Activated T-helper 17 cell treated with anti-CD3 and anti-CD28 coated beads, Interleukin-2, amount 50 U/mL, for 72 hours (primary cell): ENCODE measurements at regions not wholly inside any gene's neighbourhood (a gene's known extent, or its start where the extent isn't known, plus 50 kb on each side); places are given as distances from the start of the nearest gene placed in this dataset.
A peak's percentile ranks its signal among the peaks of the same experiment; 100 is the strongest.
"Not testable (repeated sequence)": the region's sequence is repeated elsewhere in the genome, so short reads cannot be mapped to it uniquely, and the experiment has no call there.

Experiments used
- ATAC-seq: fragments of 150-1000 bp; cut with Tn5 transposase; replicated peaks from 2 replicates; pipeline ENCODE4 v1.10.0; 2021; ENCODE audit warnings: mild to moderate bottlenecking, moderate library complexity
- H3K27ac Mint-ChIP-seq: one replicate; pipeline ENCODE4 v1.8.0; 2022; ENCODE audit warnings: mixed read lengths
- H3K27me3 Mint-ChIP-seq: one replicate; pipeline ENCODE4 v1.8.0; 2022; ENCODE audit warnings: mixed read lengths
- H3K36me3 Mint-ChIP-seq: one replicate; pipeline ENCODE4 v1.8.0; 2022; ENCODE audit warnings: low read depth, mild to moderate bottlenecking, mixed read lengths
- H3K4me1 Mint-ChIP-seq: one replicate; pipeline ENCODE4 v1.8.0; 2022; ENCODE audit warnings: mixed read lengths
- H3K4me3 Mint-ChIP-seq: one replicate; pipeline ENCODE4 v1.8.0; 2022; ENCODE audit warnings: mild to moderate bottlenecking, mixed read lengths
- H3K9me3 Mint-ChIP-seq: one replicate; pipeline ENCODE4 v1.8.0; 2022; ENCODE audit warnings: mixed read lengths

DNA sequence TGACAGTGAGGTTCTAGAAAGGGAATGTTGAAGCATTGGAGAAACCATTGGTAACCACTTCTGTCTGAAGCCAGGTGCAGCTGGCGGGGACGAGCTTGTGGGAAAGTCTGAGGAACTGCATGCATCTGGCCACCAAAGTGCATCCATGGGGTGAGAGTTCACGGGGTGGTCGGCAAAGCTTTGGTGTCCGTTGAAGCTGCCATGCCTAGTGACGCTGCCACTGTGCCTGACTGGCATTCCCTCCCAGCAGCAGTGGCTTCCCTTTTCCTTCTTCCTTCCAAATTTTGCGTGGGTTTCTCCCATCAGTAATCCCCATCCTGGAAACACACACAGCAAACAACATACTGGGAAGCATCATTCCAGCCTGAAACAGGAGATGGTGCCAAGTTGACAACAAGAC is 145.7 kb upstream of the ALDH1B1 start:
- Mint-ChIP-seq H3K27me3 (peaks cover 4% of the 10 kb centered on the region), H3K27ac (no peak overlapping the region)

DNA sequence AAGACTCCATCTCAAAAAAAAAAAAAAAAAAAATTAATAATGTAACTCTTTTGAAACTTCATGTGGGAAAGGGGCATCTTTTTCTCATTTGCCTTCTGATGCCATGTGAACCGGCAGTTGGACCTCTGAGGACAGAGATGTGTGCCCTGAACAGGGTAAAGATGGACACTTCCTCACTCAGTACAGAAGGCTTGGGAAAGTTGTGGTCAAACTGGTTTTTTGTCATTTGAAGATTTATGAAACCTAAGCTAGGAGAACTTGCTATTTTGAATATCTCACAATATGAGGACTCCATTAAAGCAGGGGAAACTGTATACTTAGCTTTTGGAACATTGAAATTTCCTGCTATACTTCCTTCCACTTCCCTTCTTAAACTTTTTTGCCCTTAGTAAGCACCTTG is 147.5 kb upstream of the ALDH1B1 start:
- Mint-ChIP-seq H3K27me3 (peaks cover 4% of the 10 kb centered on the region), H3K9me3 (no peaks in the 10 kb centered on the region), H3K27ac (no peak overlapping the region), H3K36me3 (no peaks in the 10 kb centered on the region), H3K4me3 (no peak overlapping the region), H3K4me1 (no peaks in the 10 kb centered on the region)
- ATAC-seq: no peak

More for the DNA sequence above, 145.7 kb upstream of the ALDH1B1 start:
- H3K36me3 Mint-ChIP-seq: no peaks in the 10 kb centered on the region
- H3K9me3 Mint-ChIP-seq: no peaks in the 10 kb centered on the region
- no peaks in the 10 kb centered on the region for H3K4me1 Mint-ChIP-seq
- no peak overlapping the region for H3K4me3 Mint-ChIP-seq
- no peak for ATAC-seq

DNA sequence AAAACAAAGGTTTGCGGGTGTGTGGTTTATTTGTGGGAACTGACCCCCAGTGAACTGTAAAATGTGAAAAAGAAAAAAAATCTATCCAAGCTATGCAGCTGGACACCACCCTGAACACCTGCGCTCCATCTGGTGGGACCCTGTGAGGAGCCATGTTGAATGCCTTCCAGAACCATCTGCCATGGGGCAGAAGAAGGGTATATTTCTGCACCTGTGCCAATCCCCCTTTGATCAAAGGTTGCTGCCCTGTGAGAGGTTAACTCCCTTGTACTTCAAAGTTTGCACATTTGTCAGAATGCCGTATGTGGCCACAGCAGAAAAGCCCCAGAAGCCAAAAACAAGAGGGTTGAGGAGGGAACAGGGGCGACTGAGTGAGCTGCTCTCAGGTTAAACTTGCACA is 148.5 kb upstream of the ALDH1B1 start:
- H3K9me3 Mint-ChIP-seq: no peaks in the 10 kb centered on the region
- H3K36me3 Mint-ChIP-seq: no peaks in the 10 kb centered on the region
- no peaks in the 10 kb centered on the region for H3K4me1 Mint-ChIP-seq
- H3K4me3 Mint-ChIP-seq: no peak overlapping the region
- H3K27ac Mint-ChIP-seq: no peak overlapping the region
- no peak for ATAC-seq
- peaks cover 4% of the 10 kb centered on the region for H3K27me3 Mint-ChIP-seq

DNA sequence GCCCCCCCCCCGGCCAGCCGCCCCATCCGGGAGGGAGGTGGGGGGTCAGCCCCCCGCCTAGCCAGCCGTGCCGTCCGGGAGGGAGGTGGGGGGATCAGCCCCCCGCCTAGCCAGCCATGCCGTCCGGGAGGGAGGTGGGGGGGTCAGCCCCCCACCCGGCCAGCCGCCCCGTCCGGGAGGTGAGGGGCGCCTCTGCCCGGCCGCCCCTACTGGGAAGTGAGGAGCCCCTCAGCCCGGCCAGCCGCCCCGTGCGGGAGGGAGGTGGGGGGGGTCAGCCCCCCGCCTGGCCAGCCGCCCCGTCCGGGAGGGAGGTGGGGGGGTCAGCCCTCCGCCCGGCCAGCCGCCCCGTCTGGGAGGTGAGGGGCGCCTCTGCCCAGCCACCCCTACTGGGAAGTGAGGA is 150.4 kb upstream of the ALDH1B1 start:
- H3K4me1 Mint-ChIP-seq, H3K4me3 Mint-ChIP-seq, H3K27me3 Mint-ChIP-seq, H3K36me3 Mint-ChIP-seq, H3K27ac Mint-ChIP-seq, H3K9me3 Mint-ChIP-seq, ATAC-seq: not testable (repeated sequence)

DNA sequence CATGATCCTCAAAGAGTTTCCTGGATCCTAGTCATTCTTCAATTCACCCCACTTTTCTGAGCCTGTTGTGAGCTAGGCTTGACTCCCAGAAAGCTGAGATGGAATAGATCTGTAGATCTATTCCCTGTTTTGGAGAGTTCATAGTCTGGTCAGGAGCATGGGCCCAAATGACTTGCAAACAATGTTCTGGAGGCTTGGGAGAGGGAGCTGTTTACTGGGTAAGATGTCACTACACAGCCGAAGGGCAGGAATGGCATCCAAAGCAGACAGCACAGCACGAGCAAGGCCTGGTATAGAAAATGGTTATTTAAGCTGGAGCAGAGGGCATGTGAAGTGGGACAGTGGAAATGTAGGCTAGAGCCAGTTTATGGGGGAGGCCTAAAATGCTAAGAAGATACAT is 152.5 kb upstream of the ALDH1B1 start:
- H3K27me3 Mint-ChIP-seq: no peaks in the 10 kb centered on the region
- no peak overlapping the region for H3K4me3 Mint-ChIP-seq
- no peak for ATAC-seq
- no peaks in the 10 kb centered on the region for H3K36me3 Mint-ChIP-seq
- no peaks in the 10 kb centered on the region for H3K9me3 Mint-ChIP-seq
- no peak overlapping the region for H3K27ac Mint-ChIP-seq
- no peaks in the 10 kb centered on the region for H3K4me1 Mint-ChIP-seq

DNA sequence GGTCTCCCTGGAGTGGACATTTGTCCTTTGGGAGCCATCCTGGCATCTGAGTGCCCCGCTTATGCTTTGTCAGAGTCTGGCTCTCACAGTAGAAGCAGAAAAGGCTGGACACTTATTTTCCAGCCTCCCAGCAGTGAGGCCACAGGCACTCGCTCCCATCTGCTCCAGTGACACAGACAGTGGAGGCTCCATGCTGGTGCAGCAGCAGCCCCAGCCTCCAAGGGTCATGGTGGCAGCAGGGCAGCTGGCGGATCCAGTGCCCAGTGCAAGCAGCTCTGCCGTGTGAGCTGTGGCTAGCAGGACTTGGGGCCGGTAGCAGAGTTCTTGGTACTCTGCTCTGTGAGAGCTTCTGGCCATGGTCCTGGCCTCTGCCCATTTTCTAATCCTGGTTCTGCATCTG is 157.3 kb upstream of the ALDH1B1 start:
- Mint-ChIP-seq H3K9me3 (no peaks in the 10 kb centered on the region), H3K27me3 (peaks cover 6% of the 10 kb centered on the region), H3K4me1 (no peaks in the 10 kb centered on the region), H3K36me3 (no peaks in the 10 kb centered on the region), H3K27ac (no peak overlapping the region), H3K4me3 (no peak overlapping the region)
- ATAC-seq: no peak

DNA sequence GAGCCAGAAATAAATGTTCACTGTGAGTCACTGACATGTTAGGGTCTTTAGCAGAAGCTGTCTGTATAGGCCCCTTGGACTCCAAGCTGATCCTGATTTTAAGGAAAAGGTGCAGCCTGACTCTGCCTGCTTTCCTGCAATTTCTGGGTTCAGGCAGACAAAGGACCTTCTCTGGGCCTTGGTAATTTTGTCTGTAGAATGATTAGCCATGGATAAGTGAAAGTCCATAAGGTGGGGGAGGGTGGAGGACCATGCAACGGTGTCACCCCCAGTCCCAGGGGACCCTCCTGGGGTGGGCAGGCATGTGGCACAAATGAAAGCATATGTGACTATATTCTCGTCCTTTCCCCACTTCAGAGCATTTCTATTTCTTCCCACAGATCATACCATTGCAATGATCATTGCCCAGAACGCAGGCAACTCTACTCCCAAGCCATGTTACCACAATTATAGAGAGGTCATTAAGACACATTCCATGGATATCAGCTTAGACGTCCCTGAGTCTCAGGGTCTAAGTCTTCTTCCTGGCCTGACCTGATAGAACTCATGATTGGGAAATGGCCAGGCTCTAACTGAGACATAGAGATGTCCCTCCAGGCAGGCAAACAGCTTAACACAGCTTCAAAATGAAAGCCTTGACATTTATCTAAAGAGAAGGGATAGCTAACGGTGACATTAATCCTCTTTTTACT is 157.9 kb upstream of the ALDH1B1 start:
- no peak for ATAC-seq
- H3K4me3 Mint-ChIP-seq: no peak overlapping the region
- no peak overlapping the region for H3K27ac Mint-ChIP-seq
- H3K27me3 Mint-ChIP-seq: peaks cover 9% of the 10 kb centered on the region
- H3K9me3 Mint-ChIP-seq: no peaks in the 10 kb centered on the region
- H3K36me3 Mint-ChIP-seq: no peaks in the 10 kb centered on the region
- no peaks in the 10 kb centered on the region for H3K4me1 Mint-ChIP-seq

DNA sequence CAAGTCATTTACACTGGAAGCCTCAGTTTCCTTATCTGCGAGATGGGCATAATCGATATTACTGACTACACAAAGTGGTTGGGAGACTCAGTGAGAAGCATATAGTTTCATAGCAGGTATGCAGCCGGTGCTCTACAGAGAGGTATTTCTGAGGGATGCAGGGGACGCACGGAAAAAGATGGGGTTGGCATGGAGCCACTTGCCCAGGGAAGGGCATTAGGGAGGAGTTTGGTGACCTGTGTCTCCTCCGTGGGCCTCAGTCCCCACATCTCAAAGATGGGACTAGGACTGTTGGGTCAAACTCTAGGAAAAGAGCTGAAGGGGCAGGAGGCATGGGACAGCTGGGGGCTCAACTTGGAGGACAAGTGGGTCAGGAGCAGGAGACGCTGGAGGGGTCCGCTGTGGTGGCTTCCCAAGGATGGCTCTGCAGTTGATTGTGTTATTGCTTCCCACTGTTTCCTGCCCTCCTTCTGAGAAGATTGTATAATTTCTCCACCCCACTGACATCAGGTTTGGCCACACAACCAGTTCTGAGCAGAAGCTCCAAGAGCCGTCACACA is 158.6 kb upstream of the ALDH1B1 start:
- no peaks in the 10 kb centered on the region for H3K36me3 Mint-ChIP-seq
- no peak overlapping the region for H3K27ac Mint-ChIP-seq
- no peaks in the 10 kb centered on the region for H3K4me1 Mint-ChIP-seq
- no peak overlapping the region for H3K4me3 Mint-ChIP-seq
- no peak for ATAC-seq
- no peaks in the 10 kb centered on the region for H3K9me3 Mint-ChIP-seq
- H3K27me3 Mint-ChIP-seq: peaks cover 12% of the 10 kb centered on the region

DNA sequence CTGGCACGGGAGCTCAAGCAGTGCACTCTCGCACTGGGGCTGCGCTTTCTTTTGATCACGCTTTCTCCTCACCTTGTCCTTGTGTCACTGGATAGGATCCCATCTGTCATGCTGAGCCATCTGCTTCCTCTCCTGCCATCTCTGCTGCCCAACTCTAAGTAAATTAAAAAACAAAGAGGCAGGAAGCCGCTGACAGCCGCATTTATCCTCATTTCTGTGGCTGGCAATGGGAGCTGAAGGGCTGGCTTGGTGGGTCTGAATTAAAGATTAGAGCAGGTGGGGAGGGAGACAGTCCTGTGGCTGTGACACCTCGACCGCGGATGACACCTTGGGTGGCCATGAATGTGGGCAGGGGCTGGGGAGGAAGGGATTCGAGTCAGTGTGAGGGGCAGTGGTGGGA is 159.2 kb upstream of the ALDH1B1 start:
- Mint-ChIP-seq H3K9me3 (no peaks in the 10 kb centered on the region), H3K27ac (no peak overlapping the region), H3K27me3 (peaks cover 12% of the 10 kb centered on the region), H3K36me3 (no peaks in the 10 kb centered on the region), H3K4me3 (no peak overlapping the region), H3K4me1 (no peaks in the 10 kb centered on the region)
- no peak for ATAC-seq

DNA sequence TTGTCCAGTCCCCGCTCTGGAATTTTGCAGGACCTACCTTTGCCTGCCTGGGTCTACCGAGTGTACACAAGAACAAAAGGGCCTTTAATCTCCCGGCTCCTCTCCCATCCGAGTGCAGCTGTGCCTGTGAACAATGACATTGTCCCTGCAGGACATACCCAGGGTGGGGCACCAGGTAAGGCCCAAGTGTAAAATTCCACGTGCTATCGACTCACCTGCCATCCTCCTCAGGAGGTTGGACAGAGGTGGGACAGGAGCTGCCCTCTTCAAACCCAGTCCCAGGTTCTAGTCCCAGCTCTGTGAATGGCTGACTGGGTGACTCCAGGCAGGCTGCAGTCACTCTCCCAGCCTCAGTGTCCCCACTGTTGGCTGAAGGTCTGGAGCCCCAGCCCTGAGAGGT is 159.6 kb upstream of the ALDH1B1 start:
- no peak for ATAC-seq
- Mint-ChIP-seq H3K27ac (no peak overlapping the region), H3K27me3 (peaks cover 12% of the 10 kb centered on the region), H3K4me1 (no peaks in the 10 kb centered on the region), H3K36me3 (no peaks in the 10 kb centered on the region), H3K9me3 (no peaks in the 10 kb centered on the region), H3K4me3 (no peak overlapping the region)

DNA sequence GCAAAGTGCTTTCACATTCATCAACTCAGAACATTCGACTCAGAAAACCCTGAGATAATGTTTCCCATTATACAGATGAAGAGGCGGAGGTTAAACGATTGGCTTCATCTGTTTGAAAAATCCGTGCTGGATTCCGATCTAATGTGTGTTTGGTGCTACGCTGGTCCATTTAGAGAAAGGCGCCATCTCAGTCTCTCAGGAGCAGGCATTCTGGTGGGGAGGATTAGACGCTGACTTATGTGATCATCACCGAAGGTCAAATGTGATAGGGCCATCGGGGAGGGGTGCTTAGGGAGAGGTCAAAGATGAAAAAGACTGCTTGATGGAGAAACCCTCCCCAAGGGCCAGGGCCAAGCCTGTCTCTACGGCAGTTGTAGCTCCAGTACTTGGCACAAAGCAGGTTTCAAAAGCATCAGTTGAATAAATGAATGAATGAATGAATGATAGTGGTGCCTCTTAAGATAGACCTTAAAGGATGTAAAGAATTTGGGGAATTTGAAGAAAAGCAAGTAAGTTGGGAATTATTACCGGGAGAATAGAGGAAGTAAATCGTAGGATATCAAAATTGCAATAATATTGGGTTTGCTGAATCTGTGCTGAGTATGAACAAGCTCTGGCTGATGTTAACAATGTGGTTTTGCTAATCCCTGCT is 160.6 kb upstream of the SHB start:
- peaks cover 24% of the 10 kb centered on the region for H3K27me3 Mint-ChIP-seq
- H3K4me3 Mint-ChIP-seq: no peak overlapping the region
- ATAC-seq: no peak
- no peaks in the 10 kb centered on the region for H3K36me3 Mint-ChIP-seq
- peaks cover 7% of the 10 kb centered on the region for H3K4me1 Mint-ChIP-seq
- no peaks in the 10 kb centered on the region for H3K9me3 Mint-ChIP-seq
- no peak overlapping the region for H3K27ac Mint-ChIP-seq

DNA sequence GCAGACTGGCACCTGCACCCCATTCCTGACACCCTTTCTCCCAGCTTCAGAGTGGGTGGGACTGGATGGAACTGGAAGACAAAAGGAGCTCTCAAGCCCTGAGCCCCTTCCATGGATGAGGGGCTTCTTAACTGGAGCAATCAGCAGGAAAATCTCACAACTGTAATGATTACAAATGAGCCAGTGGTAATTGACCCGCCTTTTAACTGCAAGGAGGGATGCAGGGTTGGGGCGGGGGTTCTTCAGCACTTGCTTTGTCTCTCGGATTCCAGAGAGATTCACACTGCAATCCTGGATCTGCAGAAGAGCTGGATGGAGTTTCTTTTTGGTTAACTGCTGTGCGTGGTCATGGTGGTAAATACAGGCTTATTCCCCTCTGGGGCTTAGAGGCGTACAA is 160.1 kb upstream of the SHB start:
- no peak for ATAC-seq
- H3K27ac Mint-ChIP-seq: no peak overlapping the region
- peaks cover 24% of the 10 kb centered on the region for H3K27me3 Mint-ChIP-seq
- peaks cover 7% of the 10 kb centered on the region for H3K4me1 Mint-ChIP-seq
- H3K9me3 Mint-ChIP-seq: no peaks in the 10 kb centered on the region
- H3K36me3 Mint-ChIP-seq: no peaks in the 10 kb centered on the region
- H3K4me3 Mint-ChIP-seq: no peak overlapping the region

DNA sequence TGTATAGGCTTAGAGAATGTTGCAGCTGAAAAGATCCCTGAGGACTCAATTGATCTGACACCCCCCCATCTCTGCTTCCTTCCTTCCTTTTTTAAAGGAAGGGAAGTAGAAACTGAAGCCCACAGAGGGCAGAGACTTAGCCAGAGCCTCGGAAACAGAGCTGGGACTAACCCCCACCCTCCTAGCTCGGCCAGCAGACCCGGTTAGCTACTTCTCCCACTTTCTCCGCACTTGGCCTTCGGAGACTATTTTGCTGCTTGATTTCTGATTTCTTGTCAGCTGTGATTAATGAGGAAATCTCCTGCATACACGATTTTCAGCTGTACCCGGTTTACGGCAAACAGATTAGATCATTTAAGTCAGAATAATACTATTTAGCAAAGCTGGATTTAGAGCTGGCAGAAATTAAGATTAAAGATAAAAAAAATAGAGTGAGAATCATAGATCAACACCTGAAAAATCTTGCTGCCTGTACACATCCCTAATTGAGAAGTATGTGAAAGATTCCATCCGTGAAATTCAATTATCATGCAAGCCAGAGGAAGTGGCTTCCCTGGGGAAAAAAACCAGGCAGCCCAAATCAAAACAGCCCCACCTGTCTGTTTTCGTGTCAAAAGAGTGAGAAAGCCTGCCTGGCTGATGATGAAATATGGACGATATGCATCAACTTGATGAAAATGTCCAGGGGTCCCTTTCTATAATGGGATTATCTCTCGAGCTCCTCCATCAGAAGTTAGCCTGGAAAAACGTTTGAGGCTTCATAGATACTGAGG is 159.5 kb upstream of the SHB start:
- peaks cover 7% of the 10 kb centered on the region for H3K4me1 Mint-ChIP-seq
- no peak overlapping the region for H3K27ac Mint-ChIP-seq
- H3K9me3 Mint-ChIP-seq: no peaks in the 10 kb centered on the region
- peaks cover 20% of the 10 kb centered on the region for H3K27me3 Mint-ChIP-seq
- no peak for ATAC-seq
- no peak overlapping the region for H3K4me3 Mint-ChIP-seq
- no peaks in the 10 kb centered on the region for H3K36me3 Mint-ChIP-seq

DNA sequence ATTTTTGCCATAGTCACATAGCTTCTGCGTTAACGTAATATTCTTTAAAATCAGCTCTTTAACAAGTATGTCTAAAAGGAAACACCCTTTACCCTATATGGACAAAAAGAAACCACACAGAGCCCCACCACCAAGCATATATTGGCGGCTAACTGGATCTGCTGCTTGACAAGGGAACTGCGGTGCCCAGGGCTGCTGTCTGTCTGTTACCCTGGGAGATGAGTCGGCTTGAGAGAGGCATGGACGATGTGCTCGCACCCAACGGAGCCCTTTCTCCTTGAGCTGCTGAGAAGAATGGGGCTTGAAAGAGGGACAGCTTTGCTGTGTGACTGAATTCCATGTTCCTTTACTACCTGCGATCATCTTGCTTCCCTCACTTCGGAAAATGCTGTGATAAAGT is 158.6 kb upstream of the SHB start:
- H3K36me3 Mint-ChIP-seq: no peaks in the 10 kb centered on the region
- ATAC-seq: peak; percentile 35
- H3K4me3 Mint-ChIP-seq: peak overlapping the region; percentile 62
- H3K27me3 Mint-ChIP-seq: peaks cover 17% of the 10 kb centered on the region
- H3K27ac Mint-ChIP-seq: no peak overlapping the region
- H3K9me3 Mint-ChIP-seq: no peaks in the 10 kb centered on the region
- peaks cover 7% of the 10 kb centered on the region for H3K4me1 Mint-ChIP-seq

DNA sequence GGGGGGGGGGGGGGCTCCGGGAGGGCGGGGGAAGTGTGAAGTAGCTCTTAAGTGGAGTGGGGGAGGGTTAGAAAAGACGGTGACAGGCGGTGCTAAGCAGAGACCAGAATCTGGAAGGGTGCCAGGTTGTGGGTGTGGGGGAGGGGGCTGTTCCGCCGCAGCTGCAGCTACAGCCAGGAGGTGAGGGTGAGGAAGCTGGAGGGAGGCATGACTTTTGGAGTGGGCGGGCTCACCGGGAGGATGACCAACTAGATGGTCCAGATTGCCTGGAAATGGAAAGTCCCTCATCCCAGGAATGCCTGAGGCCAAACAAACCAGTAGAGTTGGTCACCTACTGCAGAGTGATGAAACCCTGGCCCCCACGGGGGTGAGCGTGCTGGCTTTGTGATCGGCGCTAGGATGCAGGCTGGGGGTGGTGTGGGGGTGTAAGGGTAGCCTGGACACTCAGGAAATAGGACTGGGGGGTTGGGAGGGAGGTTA is 158.1 kb upstream of the SHB start:
- Mint-ChIP-seq H3K36me3 (no peaks in the 10 kb centered on the region), H3K4me3 (peak overlapping the region; percentile 62), H3K9me3 (no peaks in the 10 kb centered on the region), H3K27me3 (peaks cover 17% of the 10 kb centered on the region), H3K27ac (no peak overlapping the region), H3K4me1 (peaks cover 7% of the 10 kb centered on the region)
- ATAC-seq: peak; percentile 66
